WTC11 (cell line): ENCODE measurements at regions not wholly inside any gene's neighbourhood (a gene's known extent, or its start where the extent isn't known, plus 50 kb on each side); places are given as distances from the start of the nearest gene placed in this dataset.

Experiments
- AR ChIP-seq: fragments of 250-450 bp; sonication (Bioruptor Pico); IDR thresholded peaks from 2 replicates; pipeline ENCODE4 v1.9.0; 2021; ENCODE audit warnings: mild to moderate bottlenecking
- ATF3 ChIP-seq: sonication (generic); formaldehyde crosslinking; conservative IDR thresholded peaks from 2 replicates; pipeline ENCODE4 v1.8.1; 2022; ENCODE audit warnings: mild to moderate bottlenecking, missing genetic modification reagents
- CTCF ChIP-seq: fragments of 200-600 bp; IDR thresholded peaks from 2 replicates; pipeline ENCODE4 v1.8.0; 2022; ENCODE audit warnings: antibody characterized with exemption
- ETV6 ChIP-seq: sonication (generic); formaldehyde crosslinking; IDR thresholded peaks from 2 replicates; pipeline ENCODE4 v1.8.1; 2022; ENCODE audit warnings: mild to moderate bottlenecking, missing genetic modification reagents
- JUN ChIP-seq: sonication (generic); formaldehyde crosslinking; IDR thresholded peaks from 2 replicates; pipeline ENCODE4 v1.8.0; 2023; ENCODE audit warnings: mild to moderate bottlenecking, missing genetic modification reagents
- MAX ChIP-seq: sonication (generic); formaldehyde crosslinking; IDR thresholded peaks from 2 replicates; pipeline ENCODE4 v1.8.0; 2022; ENCODE audit warnings: mild to moderate bottlenecking, missing genetic modification reagents
- NR2C2 ChIP-seq: sonication (generic); formaldehyde crosslinking; IDR thresholded peaks from 2 replicates; pipeline ENCODE4 v1.8.0; 2022; ENCODE audit warnings: mild to moderate bottlenecking, missing genetic modification reagents
- NR3C1 ChIP-seq: sonication (generic); formaldehyde crosslinking; conservative IDR thresholded peaks from 2 replicates; pipeline ENCODE4 v1.8.1; 2023; ENCODE audit warnings: low read depth, mild to moderate bottlenecking, missing genetic modification reagents
- SMAD3 ChIP-seq: sonication (generic); formaldehyde crosslinking; IDR thresholded peaks from 2 replicates; pipeline ENCODE4 v1.8.0; 2022; ENCODE audit warnings: missing genetic modification reagents, mild to moderate bottlenecking, borderline replicate concordance
- TP53 ChIP-seq: sonication (generic); formaldehyde crosslinking; IDR thresholded peaks from 2 replicates; pipeline ENCODE4 v1.8.1; 2023; ENCODE audit warnings: mild to moderate bottlenecking, missing genetic modification reagents
- ZNF232 ChIP-seq: sonication (generic); formaldehyde crosslinking; IDR thresholded peaks from 2 replicates; pipeline ENCODE4 v1.8.0; 2022; ENCODE audit warnings: mild to moderate bottlenecking, missing genetic modification reagents
- ZNF317 ChIP-seq: sonication (generic); formaldehyde crosslinking; IDR thresholded peaks from 2 replicates; pipeline ENCODE4 v1.8.1; 2023; ENCODE audit warnings: low read depth, mild to moderate bottlenecking, moderate library complexity, missing genetic modification reagents, borderline replicate concordance
- TF ChIP-seq, protein P1 (sequence below): sonication (generic); formaldehyde crosslinking; IDR thresholded peaks from 2 replicates; pipeline ENCODE4 v1.8.0; 2022; ENCODE audit warnings: mild to moderate bottlenecking, missing genetic modification reagents
- TF ChIP-seq, protein P2 (sequence below): sonication (generic); formaldehyde crosslinking; IDR thresholded peaks from 2 replicates; pipeline ENCODE4 v1.8.1; 2022; ENCODE audit warnings: mild to moderate bottlenecking, missing genetic modification reagents, moderate library complexity, borderline replicate concordance

- TF ChIP-seq CTCF (no peak), TP53 (no peak), ETV6 (no peak), ATF3 (CRISPR knock-in tag) (no peak), JUN (CRISPR knock-in tag) (no peak), ZNF232 (CRISPR knock-in tag) (no peak), SMAD3 (CRISPR knock-in tag) (no peak), NR3C1 (CRISPR knock-in tag) (no peak), AR (CRISPR knock-in tag) (no peak), NR2C2 (CRISPR knock-in tag) (no peak), MAX (CRISPR knock-in tag) (no peak), ZNF317 (CRISPR knock-in tag) (no peak)
- TF ChIP-seq, protein P1, sequence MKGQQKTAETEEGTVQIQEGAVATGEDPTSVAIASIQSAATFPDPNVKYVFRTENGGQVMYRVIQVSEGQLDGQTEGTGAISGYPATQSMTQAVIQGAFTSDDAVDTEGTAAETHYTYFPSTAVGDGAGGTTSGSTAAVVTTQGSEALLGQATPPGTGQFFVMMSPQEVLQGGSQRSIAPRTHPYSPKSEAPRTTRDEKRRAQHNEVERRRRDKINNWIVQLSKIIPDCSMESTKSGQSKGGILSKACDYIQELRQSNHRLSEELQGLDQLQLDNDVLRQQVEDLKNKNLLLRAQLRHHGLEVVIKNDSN (CRISPR knock-in tag), result no peak
- TF ChIP-seq, protein P2, sequence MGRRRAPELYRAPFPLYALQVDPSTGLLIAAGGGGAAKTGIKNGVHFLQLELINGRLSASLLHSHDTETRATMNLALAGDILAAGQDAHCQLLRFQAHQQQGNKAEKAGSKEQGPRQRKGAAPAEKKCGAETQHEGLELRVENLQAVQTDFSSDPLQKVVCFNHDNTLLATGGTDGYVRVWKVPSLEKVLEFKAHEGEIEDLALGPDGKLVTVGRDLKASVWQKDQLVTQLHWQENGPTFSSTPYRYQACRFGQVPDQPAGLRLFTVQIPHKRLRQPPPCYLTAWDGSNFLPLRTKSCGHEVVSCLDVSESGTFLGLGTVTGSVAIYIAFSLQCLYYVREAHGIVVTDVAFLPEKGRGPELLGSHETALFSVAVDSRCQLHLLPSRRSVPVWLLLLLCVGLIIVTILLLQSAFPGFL (CRISPR knock-in tag), result no peak
These were observed 231.8 kb upstream of the CRY1 start for GRCh38 chr12:107325075-107325608.
